HCT116 (cell line): ENCODE measurements at regions not wholly inside any gene's neighbourhood (a gene's known extent, or its start where the extent isn't known, plus 50 kb on each side); places are given as distances from the start of the nearest gene placed in this dataset.

Source experiments
- ATAC-seq: fragments of 200-7000 bp; cut with Tn5 transposase; 2 replicates; pipeline ENCODE4 v1.9.1; 2020; ENCODE audit warnings: mild to moderate bottlenecking, moderate library complexity
- BruUV-seq: library from RNA; stranded (reverse); fragments of 400-500 nt; replicated peaks from 2 replicates; lab custom pipeline; 2021; lab: Mats Ljungman, UMichigan
- CTCF ChIA-PET: fragments of 300-600 bp; sonication (Branson Sonifier 250); formaldehyde crosslinking; loops from one replicate; lab custom pipeline; 2021; ENCODE audit warnings: antibody characterized with exemption; lab: Charles Lee
- POLR2A ChIA-PET: fragments of 300-600, 350-600 bp; sonication (Branson Sonifier 250); formaldehyde crosslinking; loops from one replicate; lab custom pipeline; 2021; ENCODE audit warnings: antibody characterized with exemption; lab: Charles Lee
- RAD21 ChIA-PET, 2 experiments: fragments of 300-600 bp; sonication (Branson Sonifier 250); formaldehyde crosslinking; loops; one replicate each; lab custom pipeline; 2023; ENCODE audit warnings: low total read pairs in 2 of 2; ENCODE audit not compliant: uncharacterized antibody in 2 of 2, unreplicated experiment in 2 of 2, low non-redundant PET in 1 of 2; lab: Charles Lee
- DNase-seq: peaks from one replicate; pipeline ENCODE4 v3.0.0-alpha.2; 2010; ENCODE audit warnings: low read depth, low spot score
- H2AFZ ChIP-seq: fragments of 200-600 bp; shearing (Covaris generic), sonication (generic); 2 replicates; pipeline ENCODE4 v1.6.1; 2017; ENCODE audit warnings: low read depth, mixed run types, mixed read lengths, antibody characterized with exemption, low read length; ENCODE audit not compliant: poor library complexity, severe bottlenecking
- H3K27ac ChIP-seq: 2 replicates; pipeline ENCODE4 v1.5.1; 2012; ENCODE audit warnings: low read depth, low read length
- H3K27me3 ChIP-seq: fragments of 200-600 bp; sonication (generic); 2 replicates; pipeline ENCODE4 v1.6.1; 2016; ENCODE audit warnings: mixed run types, low read length, mixed read lengths; ENCODE audit not compliant: insufficient read depth
- H3K36me3 ChIP-seq, 2 experiments: fragments of 200-500 bp in 1 of 2; fragments of 200-600 bp in 1 of 2; sonication (Bioruptor generic) in 1 of 2; sonication (generic) in 1 of 2; 2 replicates each; pipeline versions ENCODE4 v1.5.1 to v1.6.1; 2014 to 2016; ENCODE audit warnings: low read length in 2 of 2, inconsistent platforms in 1 of 2, mixed read lengths in 1 of 2, mixed run types in 1 of 2; ENCODE audit not compliant: insufficient read depth in 2 of 2, control insufficient read depth in 1 of 2
- H3K4me1 ChIP-seq, 2 experiments: fragments of 200-600 bp in 1 of 2; sonication (generic) in 1 of 2; 2 replicates each; pipeline versions ENCODE4 v1.5.1 to v1.6.1; 2012 to 2017; ENCODE audit warnings: low read length in 2 of 2, inconsistent platforms in 1 of 2, mild to moderate bottlenecking in 1 of 2, mixed read lengths in 1 of 2, mixed run types in 1 of 2, moderate library complexity in 1 of 2; ENCODE audit not compliant: insufficient read depth in 2 of 2, control insufficient read depth in 1 of 2
- H3K4me2 ChIP-seq: fragments of 200-600 bp; sonication (generic); 2 replicates; pipeline ENCODE4 v1.6.1; 2017; ENCODE audit warnings: mixed run types, low read length, mixed read lengths
- H3K4me3 ChIP-seq, 2 experiments: fragments of 200-600 bp in 1 of 2; sonication (generic) in 1 of 2; replicated peaks in 1 of 2; 2 replicates each; pipeline ENCODE4 v1.5.1; 2011 to 2016; ENCODE audit warnings: low read length in 2 of 2, control low read depth in 1 of 2, low read depth in 1 of 2, mild to moderate bottlenecking in 1 of 2, mixed read lengths in 1 of 2, mixed run types in 1 of 2
- H3K79me2 ChIP-seq: fragments of 200-600 bp; sonication (generic); 2 replicates; pipeline ENCODE4 v1.6.1; 2017; ENCODE audit warnings: mild to moderate bottlenecking, mixed run types, low read length, moderate library complexity, mixed read lengths; ENCODE audit not compliant: insufficient read depth
- H3K9ac ChIP-seq: fragments of 200-600 bp; sonication (generic); 2 replicates; pipeline ENCODE4 v1.6.1; 2016; ENCODE audit warnings: low read length, mixed read lengths
- H3K9me2 ChIP-seq: fragments of 200-600 bp; sonication (generic), shearing (Covaris generic); 2 replicates; pipeline ENCODE4 v1.6.1; 2017; ENCODE audit warnings: mixed run types, mild to moderate bottlenecking, moderate library complexity; ENCODE audit not compliant: insufficient read depth
- H3K9me3 ChIP-seq, 2 experiments: fragments of 200-500 bp in 1 of 2; fragments of 200-600 bp in 1 of 2; sonication (Bioruptor generic) in 1 of 2; sonication (generic) in 1 of 2; 2 replicates each; pipeline ENCODE4 v1.6.1; 2014 to 2017; ENCODE audit warnings: low read length in 2 of 2, mixed read lengths in 2 of 2, inconsistent platforms in 1 of 2, low read depth in 1 of 2, mild to moderate bottlenecking in 1 of 2, mixed run types in 1 of 2, moderate library complexity in 1 of 2; ENCODE audit not compliant: control insufficient read depth in 1 of 2, insufficient read depth in 1 of 2
- H4K20me1 ChIP-seq: fragments of 200-600 bp; sonication (generic), shearing (Covaris generic); 2 replicates; pipeline ENCODE4 v1.6.1; 2017; ENCODE audit warnings: mixed run types, mild to moderate bottlenecking, moderate library complexity; ENCODE audit not compliant: insufficient read depth
- ATF3 ChIP-seq: IDR thresholded peaks from 2 replicates; pipeline ENCODE4 v1.6.1; 2012
- CBX3 ChIP-seq: IDR thresholded peaks from 2 replicates; pipeline ENCODE4 v1.6.1; 2012; ENCODE audit warnings: low read depth
- CEBPB ChIP-seq: IDR thresholded peaks from 2 replicates; pipeline ENCODE4 v1.6.1; 2012; ENCODE audit warnings: low read depth
- EGR1 ChIP-seq: IDR thresholded peaks from 2 replicates; pipeline ENCODE4 v1.6.1; 2012; ENCODE audit warnings: low read depth
- ELF1 ChIP-seq: IDR thresholded peaks from 2 replicates; pipeline ENCODE4 v1.6.1; 2012; ENCODE audit warnings: low read depth, borderline replicate concordance
- EZH2 ChIP-seq: fragments of 200-600 bp; sonication (generic); IDR thresholded peaks from 2 replicates; pipeline ENCODE4 v1.6.1; 2017; ENCODE audit warnings: antibody characterized with exemption, mixed run types
- FOSL1 ChIP-seq: IDR thresholded peaks from 2 replicates; pipeline ENCODE4 v1.6.1; 2012; ENCODE audit warnings: low read depth
- JUND ChIP-seq: IDR thresholded peaks from 2 replicates; pipeline ENCODE4 v1.6.1; 2012
- MAX ChIP-seq: IDR thresholded peaks from 2 replicates; pipeline ENCODE4 v1.6.1; 2012
- POLR2A ChIP-seq: IDR thresholded peaks from 2 replicates; pipeline ENCODE4 v1.7.0; 2011; ENCODE audit warnings: borderline replicate concordance; ENCODE audit not compliant: insufficient read depth, insufficient read length; ENCODE audit errors: extremely low read depth
- RAD21 ChIP-seq: IDR thresholded peaks from 2 replicates; pipeline ENCODE4 v1.6.1; 2012; ENCODE audit warnings: low read depth, mild to moderate bottlenecking
- REST ChIP-seq: IDR thresholded peaks from 2 replicates; pipeline ENCODE4 v1.6.1; 2012; ENCODE audit warnings: low read depth
- SIN3A ChIP-seq: IDR thresholded peaks from 2 replicates; pipeline ENCODE4 v1.6.1; 2012; ENCODE audit warnings: low read depth
- SRF ChIP-seq: IDR thresholded peaks from 2 replicates; pipeline ENCODE4 v1.6.1; 2012; ENCODE audit warnings: low read depth
- YY1 ChIP-seq: IDR thresholded peaks from 2 replicates; pipeline ENCODE4 v1.6.1; 2011; ENCODE audit warnings: low read length, low read depth, moderate library complexity, mild to moderate bottlenecking; ENCODE audit not compliant: insufficient replicate concordance; ENCODE audit errors: extremely low read depth
- ZFX ChIP-seq: fragments of 450-650 bp; IDR thresholded peaks from 2 replicates; pipeline ENCODE4 v1.6.1; 2017
- ZNF274 ChIP-seq: fragments of 200-500 bp; sonication (Bioruptor generic); IDR thresholded peaks from 2 replicates; pipeline ENCODE4 v1.6.1; 2014; ENCODE audit warnings: mild to moderate bottlenecking, low read depth, low read length, inconsistent platforms
- intact Hi-C: fragments of 100-400 bp; cut with micrococcal nuclease; formaldehyde crosslinking; loops from 2 replicates; pipeline ENCODE4 v1.10.0; 2022

GRCh38 chr12:25818596-25819390 is 139.7 kb upstream of the RASSF8 start:
- DNase-seq (no peak), ATAC-seq (no peak)
- no peak for TF ChIP-seq POLR2A
- no peak overlapping the region for H3K4me3 ChIP-seq
- H3K27me3 ChIP-seq, result no peaks in the 10 kb centered on the region
- no peaks in the 10 kb centered on the region for H3K79me2 ChIP-seq
- H3K36me3 ChIP-seq, result no peaks in the 10 kb centered on the region
- no peak overlapping the region for H3K9ac ChIP-seq
- BruUV-seq, result no TSS peak
- no peak overlapping the region for H2AFZ ChIP-seq
- ChIA-PET CTCF (no interaction called here), RAD21 (no interaction called here), POLR2A (no interaction called here)
- H4K20me1 ChIP-seq, result no peaks in the 10 kb centered on the region
- H3K4me1 ChIP-seq, result no peaks in the 10 kb centered on the region
- no peak overlapping the region for H3K4me2 ChIP-seq
- intact Hi-C loops, result no loop called here
- H3K27ac ChIP-seq, result no peak overlapping the region
- no peaks in the 10 kb centered on the region for H3K9me2 ChIP-seq
- no peaks in the 10 kb centered on the region for H3K9me3 ChIP-seq

GRCh38 chr12:25819691-25820090 is 138.8 kb upstream of the RASSF8 start:
- RAD21 ChIA-PET, result no interaction called here
- POLR2A ChIA-PET, result no interaction called here
- Histone ChIP-seq H3K36me3 (no peaks in the 10 kb centered on the region), H3K4me3 (no peak overlapping the region), H3K27me3 (no peaks in the 10 kb centered on the region), H3K4me2 (no peak overlapping the region), H3K27ac (no peak overlapping the region), H2AFZ (no peak overlapping the region), H3K9me3 (no peaks in the 10 kb centered on the region), H3K9me2 (no peaks in the 10 kb centered on the region), H3K9ac (no peak overlapping the region), H3K4me1 (no peaks in the 10 kb centered on the region), H4K20me1 (no peaks in the 10 kb centered on the region), H3K79me2 (no peaks in the 10 kb centered on the region)
- intact Hi-C loops, result no loop called here
- ATAC-seq (no peak), DNase-seq (no peak)
- no peak for TF ChIP-seq CBX3
- no peak for TF ChIP-seq EGR1
- TF ChIP-seq ZNF274, result no peak
- no peak for TF ChIP-seq REST
- no peak for TF ChIP-seq SIN3A
- TF ChIP-seq JUND, result no peak
- TF ChIP-seq ZFX, result no peak
- TF ChIP-seq ELF1, result no peak
- no peak for TF ChIP-seq RAD21
- no peak for TF ChIP-seq FOSL1
- no peak for TF ChIP-seq MAX
- no peak for TF ChIP-seq SRF
- TF ChIP-seq YY1, result no peak
- TF ChIP-seq ATF3, result no peak
- no peak for TF ChIP-seq EZH2
- TF ChIP-seq POLR2A, result no peak
- TF ChIP-seq CEBPB, result no peak
- CTCF ChIA-PET, result no interaction called here
- BruUV-seq, result no TSS peak
